PC-9 (cell line): ENCODE measurements at regions not wholly inside any gene's neighbourhood (a gene's known extent, or its start where the extent isn't known, plus 50 kb on each side); places are given as distances from the start of the nearest gene placed in this dataset.

Experiments used
- CTCF ChIP-seq: fragments of 200-600 bp; sonication (generic); conservative IDR thresholded peaks from 2 replicates; pipeline ENCODE4 v1.6.1; 2017; ENCODE audit warnings: mixed run types, antibody characterized with exemption, mild to moderate bottlenecking, moderate library complexity
- EZH2 ChIP-seq: fragments of 200-600 bp; sonication (generic); IDR thresholded peaks from 2 replicates; pipeline ENCODE4 v1.8.0; 2017; ENCODE audit warnings: antibody characterized with exemption, low read depth

- TF ChIP-seq CTCF (no peak), EZH2 (no peak)
Observed at GRCh38 chr12:113581342-113581741, 109.7 kb upstream of the LHX5 start.
